Kidney (tissue), 13 donors: ENCODE measurements at regions not wholly inside any gene's neighbourhood (a gene's known extent, or its start where the extent isn't known, plus 50 kb on each side); places are given as distances from the start of the nearest gene placed in this dataset.

ENCODE experiments used
- DNase-seq, 5 donors: peaks; one replicate each; pipeline ENCODE4 v3.0.0-alpha.2; 2013 to 2020
- FAIRE-seq: peaks from 2 replicates; lab custom pipeline; 2012; peaks lifted over from hg19 to GRCh38; lab: Jason Lieb, UNC
- H3K27ac ChIP-seq, 2 donors: one replicate each; pipeline ENCODE4 v1.7.0; 2013; ENCODE audit warnings: low read depth in 2 of 2, low read length in 2 of 2, inconsistent platforms in 1 of 2
- H3K27me3 ChIP-seq: one replicate; pipeline ENCODE4 v1.7.1; 2013; ENCODE audit warnings: low read length, inconsistent platforms; ENCODE audit not compliant: control insufficient read depth, insufficient read depth
- H3K36me3 ChIP-seq, 3 donors: one replicate each; pipeline versions ENCODE4 v1.7.0 to v1.7.1; 2013; ENCODE audit warnings: low read length in 3 of 3, control low read depth in 1 of 3, inconsistent platforms in 1 of 3; ENCODE audit not compliant: insufficient read depth in 3 of 3, control insufficient read depth in 2 of 3
- H3K4me1 ChIP-seq, 3 donors: one replicate each; pipeline versions ENCODE4 v1.7.0 to v1.7.1; 2013; ENCODE audit warnings: low read length in 3 of 3, inconsistent platforms in 1 of 3, low read depth in 1 of 3; ENCODE audit not compliant: control insufficient read depth in 2 of 3, insufficient read depth in 2 of 3
- H3K4me3 ChIP-seq, 3 donors: one replicate each; pipeline versions ENCODE4 v1.7.0 to v1.8.1; 2013; ENCODE audit warnings: low read length in 3 of 3, control low read depth in 1 of 3, inconsistent platforms in 1 of 3
- H3K9ac ChIP-seq, 3 donors: one replicate each; pipeline versions ENCODE4 v1.7.0 to v1.7.1; 2013; ENCODE audit warnings: low read length in 3 of 3, control low read depth in 1 of 3, inconsistent platforms in 1 of 3
- H3K9me3 ChIP-seq, 3 donors: one replicate each; pipeline versions ENCODE4 v1.7.0 to v1.7.1; 2013; ENCODE audit warnings: low read length in 3 of 3, control low read depth in 1 of 3, inconsistent platforms in 1 of 3; ENCODE audit not compliant: control insufficient read depth in 2 of 3, insufficient read depth in 1 of 3
- CTCF ChIP-seq: IDR thresholded peaks from 3 replicates; pipeline ENCODE4 v1.5.1; 2012; ENCODE audit warnings: mild to moderate bottlenecking, moderate library complexity, borderline replicate concordance; ENCODE audit not compliant: insufficient read depth; ENCODE audit errors: extremely low read depth
- intact Hi-C: fragments of 100-400 bp; cut with DNase I; formaldehyde crosslinking; loops from one replicate; pipeline ENCODE4 v1.11.1; 2022
- donor health status: control.
- donor health status: control.
- donor health status: control.
- donor health status: control.
- donor health status: control.
- donor health status: DM: yes; HTN: yes; CAD: no.
- donor health status: Normal renal cell carcinoma (clear cell type).

- intact Hi-C loops: no loop called here
- Histone ChIP-seq H3K9me3 (no peaks in the 10 kb centered on the region), H3K27ac (no peak overlapping the region), H3K9ac (no peak overlapping the region), H3K4me3 (no peak overlapping the region), H3K4me1 (no peaks in the 10 kb centered on the region), H3K27me3 (no peaks in the 10 kb centered on the region), H3K36me3 (no peaks in the 10 kb centered on the region)
- FAIRE-seq (no peak), DNase-seq (no peak)
- no peak for TF ChIP-seq CTCF
Observed at GRCh38 chr10:43793704-43794103, 145.0 kb upstream of the ZNF32 start.

- H3K9ac ChIP-seq: no peak overlapping the region
- no peaks in the 10 kb centered on the region for H3K27me3 ChIP-seq
- DNase-seq (no peak), FAIRE-seq (no peak)
- no peak overlapping the region for H3K27ac ChIP-seq
- no peaks in the 10 kb centered on the region for H3K4me1 ChIP-seq
- H3K36me3 ChIP-seq: no peaks in the 10 kb centered on the region
- TF ChIP-seq CTCF: no peak
- no peaks in the 10 kb centered on the region for H3K9me3 ChIP-seq
- intact Hi-C loops: no loop called here
- H3K4me3 ChIP-seq: no peak overlapping the region
Observed at GRCh38 chr10:43790147-43790546, 141.5 kb upstream of the ZNF32 start.

GRCh38 chr10:43785252-43785651 lies 136.6 kb upstream of the ZNF32 start:
- no peak for FAIRE-seq

More at GRCh38 chr10:43785252-43785651, 136.6 kb upstream of the ZNF32 start:
- H3K27me3 ChIP-seq: no peaks in the 10 kb centered on the region
- no peak for TF ChIP-seq CTCF
- H3K9me3 ChIP-seq: no peaks in the 10 kb centered on the region
- no peak overlapping the region for H3K27ac ChIP-seq
- no peak overlapping the region for H3K9ac ChIP-seq
- no peak overlapping the region for H3K4me3 ChIP-seq
- H3K36me3 ChIP-seq: no peaks in the 10 kb centered on the region
- intact Hi-C loops: no loop called here
- H3K4me1 ChIP-seq: no peaks in the 10 kb centered on the region
- no peak for DNase-seq
